H9 (cell line): ENCODE measurements at regions not wholly inside any gene's neighbourhood (a gene's known extent, or its start where the extent isn't known, plus 50 kb on each side); places are given as distances from the start of the nearest gene placed in this dataset.

ENCODE experiments used
- DNase-seq: peaks from one replicate; pipeline ENCODE4 v3.0.0-alpha.2; 2017
- H2AFZ ChIP-seq: one replicate; pipeline ENCODE4 v1.6.1; 2013; ENCODE audit warnings: mild to moderate bottlenecking, low read length, control low read depth, moderate library complexity
- H2AK5ac ChIP-seq: 2 replicates; pipeline ENCODE4 v1.6.1; 2013; ENCODE audit warnings: low read length, control low read depth, mixed read lengths; ENCODE audit not compliant: insufficient read length
- H2BK120ac ChIP-seq: one replicate; pipeline ENCODE4 v1.6.1; 2013; ENCODE audit warnings: low read depth, mild to moderate bottlenecking, low read length, control low read depth, inconsistent platforms; ENCODE audit not compliant: poor library complexity, severe bottlenecking
- H2BK12ac ChIP-seq: 2 replicates; pipeline ENCODE4 v1.6.1; 2013; ENCODE audit warnings: low read length, control low read depth, mixed read lengths, low read depth; ENCODE audit not compliant: insufficient read length
- H2BK15ac ChIP-seq: 2 replicates; pipeline ENCODE4 v1.6.1; 2013; ENCODE audit warnings: low read depth, low read length, control low read depth
- H2BK20ac ChIP-seq: one replicate; pipeline ENCODE4 v1.6.1; 2013; ENCODE audit warnings: low read depth, mild to moderate bottlenecking, low read length, control low read depth, inconsistent platforms; ENCODE audit not compliant: poor library complexity, severe bottlenecking
- H2BK5ac ChIP-seq: 2 replicates; pipeline ENCODE4 v1.6.1; 2013; ENCODE audit warnings: low read length, control low read depth, mixed read lengths; ENCODE audit not compliant: insufficient read length
- H3K14ac ChIP-seq: 2 replicates; pipeline ENCODE4 v1.6.1; 2013; ENCODE audit warnings: low read length, control low read depth; ENCODE audit not compliant: insufficient read depth
- H3K18ac ChIP-seq: 2 replicates; pipeline ENCODE4 v1.6.1; 2013; ENCODE audit warnings: low read depth, mild to moderate bottlenecking, mixed read lengths, low read length, control low read depth; ENCODE audit not compliant: insufficient read length
- H3K23ac ChIP-seq: 2 replicates; pipeline ENCODE4 v1.6.1; 2013; ENCODE audit warnings: low read length, control low read depth, mixed read lengths, low read depth; ENCODE audit not compliant: insufficient read length
- H3K23me2 ChIP-seq: 2 replicates; pipeline ENCODE4 v1.6.1; 2013; ENCODE audit warnings: low read depth, mild to moderate bottlenecking, mixed read lengths, low read length, control low read depth; ENCODE audit not compliant: insufficient read length, poor library complexity, severe bottlenecking
- H3K27ac ChIP-seq: 2 replicates; pipeline ENCODE4 v1.5.1; 2013; ENCODE audit warnings: low read length, control low read depth, mixed read lengths, low read depth; ENCODE audit not compliant: insufficient read length
- H3K27me3 ChIP-seq: 2 replicates; pipeline ENCODE4 v1.6.1; 2013; ENCODE audit warnings: low read length, control low read depth, inconsistent platforms; ENCODE audit not compliant: insufficient read depth
- H3K4ac ChIP-seq: 2 replicates; pipeline ENCODE4 v1.6.1; 2013; ENCODE audit warnings: low read depth, mild to moderate bottlenecking, control low read depth, inconsistent platforms, low read length, moderate library complexity
- H3K4me1 ChIP-seq: 2 replicates; pipeline ENCODE4 v1.6.1; 2013; ENCODE audit warnings: low read length, control low read depth, inconsistent platforms; ENCODE audit not compliant: insufficient read depth
- H3K4me2 ChIP-seq: 2 replicates; pipeline ENCODE4 v1.6.1; 2013; ENCODE audit warnings: low read length, control low read depth, mixed read lengths; ENCODE audit not compliant: insufficient read length, insufficient read depth
- H3K56ac ChIP-seq: 2 replicates; pipeline ENCODE4 v1.6.1; 2013; ENCODE audit warnings: low read depth, mild to moderate bottlenecking, mixed read lengths, low read length, control low read depth; ENCODE audit not compliant: insufficient read length
- H3K79me1 ChIP-seq: 2 replicates; pipeline ENCODE4 v1.6.1; 2013; ENCODE audit warnings: low read depth, mild to moderate bottlenecking, moderate library complexity, low read length, control low read depth, inconsistent platforms; ENCODE audit not compliant: insufficient read depth, poor library complexity, severe bottlenecking
- H3K79me2 ChIP-seq: 2 replicates; pipeline ENCODE4 v1.6.1; 2013; ENCODE audit warnings: low read length, control low read depth, inconsistent platforms; ENCODE audit not compliant: insufficient read depth
- H3K9ac ChIP-seq: 2 replicates; pipeline ENCODE4 v1.6.1; 2013; ENCODE audit warnings: low read length, control low read depth, mixed read lengths; ENCODE audit not compliant: insufficient read length; ENCODE audit errors: extremely low read depth
- H3K9me3 ChIP-seq: one replicate; pipeline ENCODE4 v1.6.1; 2013; ENCODE audit warnings: low read depth, low read length, inconsistent platforms; ENCODE audit not compliant: control insufficient read depth
- H3T11ph ChIP-seq: one replicate; pipeline ENCODE4 v1.6.1; 2013; ENCODE audit warnings: mild to moderate bottlenecking, low read length, control low read depth, inconsistent platforms
- H4K20me1 ChIP-seq: one replicate; pipeline ENCODE4 v1.6.1; 2013; ENCODE audit not compliant: control insufficient read depth, insufficient read length, insufficient read depth
- H4K5ac ChIP-seq: 2 replicates; pipeline ENCODE4 v1.6.1; 2013; ENCODE audit warnings: low read depth, mild to moderate bottlenecking, mixed read lengths, low read length, control low read depth; ENCODE audit not compliant: insufficient read length
- H4K8ac ChIP-seq: replicated peaks from 2 replicates; pipeline ENCODE4 v1.6.1; 2013; ENCODE audit warnings: low read length, control low read depth, mixed read lengths, low read depth; ENCODE audit not compliant: insufficient read length
- H4K91ac ChIP-seq: 2 replicates; pipeline ENCODE4 v1.6.1; 2013; ENCODE audit warnings: low read depth, mild to moderate bottlenecking, moderate library complexity, mixed read lengths, low read length, control low read depth; ENCODE audit not compliant: insufficient read length
- H3K27ac Mint-ChIP-seq, 3 experiments: 2 replicates in 2 of 3; 3 replicates in 1 of 3; pipeline ENCODE4 v1.8.0; 2020 to 2021; ENCODE audit warnings: mixed read lengths in 3 of 3, mild to moderate bottlenecking in 1 of 3, moderate library complexity in 1 of 3
- H3K27me3 Mint-ChIP-seq: 2 replicates; pipeline ENCODE4 v1.8.0; 2021; ENCODE audit warnings: low read depth, mild to moderate bottlenecking, moderate library complexity, mixed read lengths
- H3K36me3 Mint-ChIP-seq, 3 experiments: 2 replicates in 2 of 3; 3 replicates in 1 of 3; pipeline ENCODE4 v1.8.0; 2020 to 2021; ENCODE audit warnings: low read depth in 3 of 3, mixed read lengths in 3 of 3; ENCODE audit not compliant: insufficient read depth in 1 of 3
- H3K4me1 Mint-ChIP-seq, 2 experiments: 2 replicates each; pipeline ENCODE4 v1.8.0; 2020; ENCODE audit warnings: mixed read lengths in 2 of 2
- H3K4me3 Mint-ChIP-seq, 2 experiments: 2 replicates in 1 of 2; 3 replicates in 1 of 2; pipeline ENCODE4 v1.8.0; 2020 to 2021; ENCODE audit warnings: mild to moderate bottlenecking in 2 of 2, mixed read lengths in 2 of 2, moderate library complexity in 1 of 2
- H3K9me3 Mint-ChIP-seq, 2 experiments: 2 replicates in 1 of 2; 3 replicates in 1 of 2; pipeline ENCODE4 v1.8.0; 2020; ENCODE audit warnings: mild to moderate bottlenecking in 2 of 2, mixed read lengths in 2 of 2, moderate library complexity in 1 of 2
- CTCF ChIP-seq: fragments of 200-600 bp; sonication (generic); conservative IDR thresholded peaks from 3 replicates; pipeline ENCODE4 v1.8.0; 2021; ENCODE audit warnings: antibody characterized with exemption, mild to moderate bottlenecking
- WGBS: extraction: QIAGEN DNeasy Blood & Tissue Kit; methylation state at CpG from one replicate; pipeline ENCODE4 v1.1.7; 2013; ENCODE audit warnings: missing lambda C conversion rate, low lambda C conversion rate, mixed read lengths; ENCODE audit not compliant: insufficient read length; ENCODE audit errors: extremely low coverage; 5-methylcytosine and 5-hydroxymethylcytosine counted together

- Histone ChIP-seq H3K4me2 (no peak overlapping the region), H3K79me2 (no peaks in the 10 kb centered on the region), H2BK15ac (no peak overlapping the region), H3K14ac (no peak overlapping the region), H4K8ac (no peak overlapping the region), H3K27ac (no peak overlapping the region), H3K4ac (no peak overlapping the region), H2BK20ac (no peak overlapping the region), H2BK5ac (no peak overlapping the region), H2BK12ac (no peak overlapping the region), H4K5ac (no peak overlapping the region), H2AK5ac (no peak overlapping the region), H3K23me2 (no peaks in the 10 kb centered on the region), H3T11ph (no peak overlapping the region), H2BK120ac (no peak overlapping the region), H3K23ac (no peak overlapping the region), H3K9me3 (no peaks in the 10 kb centered on the region), H2AFZ (no peak overlapping the region), H4K20me1 (peaks cover 4% of the 10 kb centered on the region), H3K4me1 (no peaks in the 10 kb centered on the region), H4K91ac (no peak overlapping the region), H3K18ac (no peak overlapping the region), H3K9ac (no peak overlapping the region), H3K79me1 (no peaks in the 10 kb centered on the region), H3K27me3 (no peaks in the 10 kb centered on the region), H3K56ac (no peak overlapping the region)
- H3K4me1 Mint-ChIP-seq, result peaks cover 0 to 17% of the 10 kb centered on the region in 2 experiments; a peak in 3 of 4 replicates
- H3K4me3 Mint-ChIP-seq, result no peak overlapping the region
- no peaks in the 10 kb centered on the region for H3K9me3 Mint-ChIP-seq
- no peak for TF ChIP-seq CTCF
- peak; percentile 71 for DNase-seq
- H3K27me3 Mint-ChIP-seq, result no peaks in the 10 kb centered on the region
- no CpG with 5 or more reads among the region's 3 CpGs for WGBS
- no peak overlapping the region for H3K27ac Mint-ChIP-seq
- no peaks in the 10 kb centered on the region for H3K36me3 Mint-ChIP-seq
Observed at GRCh38 chr3:124217542-124217941, 225.6 kb upstream of the ROPN1 start.
